ENCODE measurements at regions not wholly inside any gene's neighbourhood (a gene's known extent, or its start where the extent isn't known, plus 50 kb on each side); places are given as distances from the start of the nearest gene placed in this dataset.

DNA sequence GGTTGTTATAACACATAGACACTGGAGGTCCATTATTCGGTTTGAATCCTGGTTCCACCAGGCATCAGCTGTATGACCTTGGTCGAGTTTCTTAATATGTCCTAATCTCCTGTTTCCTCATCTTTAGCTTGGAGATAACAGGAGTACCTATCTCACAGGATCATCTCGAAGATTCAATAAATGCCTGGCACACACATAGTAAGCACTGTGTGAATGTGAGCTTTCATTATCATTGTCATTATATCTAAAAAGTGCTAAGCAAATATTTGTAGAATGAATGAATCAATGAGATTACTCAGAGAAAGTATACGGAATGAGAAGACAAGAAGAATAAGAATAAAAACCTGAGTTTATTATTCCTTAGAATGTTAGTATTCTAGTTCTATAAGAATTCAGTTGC, 227.4 kb upstream of the CFAP20DC start:
- TF ChIP-seq POLR2AphosphoS5 (IDR thresholded peaks at IDR 0.05) (no peak), RAD21 (conservative IDR thresholded peaks at IDR 0.05) (no peak), TAF1 (IDR thresholded peaks at IDR 0.05; ENCODE audit: low read depth) (no peak), EP300 (conservative IDR thresholded peaks at IDR 0.05; ENCODE audit: poor library complexity, severe bottlenecking) (no peak), EZH2 (IDR thresholded peaks at IDR 0.05; ENCODE audit: borderline replicate concordance, insufficient read depth, low read length, poor library complexity, severe bottlenecking) (no peak), SMC3 (conservative IDR thresholded peaks at IDR 0.05; ENCODE audit: poor library complexity) (no peak)
- TF ChIP-seq, protein P1, sequence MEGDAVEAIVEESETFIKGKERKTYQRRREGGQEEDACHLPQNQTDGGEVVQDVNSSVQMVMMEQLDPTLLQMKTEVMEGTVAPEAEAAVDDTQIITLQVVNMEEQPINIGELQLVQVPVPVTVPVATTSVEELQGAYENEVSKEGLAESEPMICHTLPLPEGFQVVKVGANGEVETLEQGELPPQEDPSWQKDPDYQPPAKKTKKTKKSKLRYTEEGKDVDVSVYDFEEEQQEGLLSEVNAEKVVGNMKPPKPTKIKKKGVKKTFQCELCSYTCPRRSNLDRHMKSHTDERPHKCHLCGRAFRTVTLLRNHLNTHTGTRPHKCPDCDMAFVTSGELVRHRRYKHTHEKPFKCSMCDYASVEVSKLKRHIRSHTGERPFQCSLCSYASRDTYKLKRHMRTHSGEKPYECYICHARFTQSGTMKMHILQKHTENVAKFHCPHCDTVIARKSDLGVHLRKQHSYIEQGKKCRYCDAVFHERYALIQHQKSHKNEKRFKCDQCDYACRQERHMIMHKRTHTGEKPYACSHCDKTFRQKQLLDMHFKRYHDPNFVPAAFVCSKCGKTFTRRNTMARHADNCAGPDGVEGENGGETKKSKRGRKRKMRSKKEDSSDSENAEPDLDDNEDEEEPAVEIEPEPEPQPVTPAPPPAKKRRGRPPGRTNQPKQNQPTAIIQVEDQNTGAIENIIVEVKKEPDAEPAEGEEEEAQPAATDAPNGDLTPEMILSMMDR (IDR thresholded peaks at IDR 0.05; ENCODE audit: poor library complexity, severe bottlenecking), result no peak

Data from neural cell (in vitro differentiated cells).